GM23248 (cell line): ENCODE measurements at regions not wholly inside any gene's neighbourhood (a gene's known extent, or its start where the extent isn't known, plus 50 kb on each side); places are given as distances from the start of the nearest gene placed in this dataset.

Source experiments
- EZH2 ChIP-seq: fragments of 200-600 bp; sonication (generic); IDR thresholded peaks from 2 replicates; pipeline ENCODE4 v1.6.1; 2018; ENCODE audit warnings: antibody characterized with exemption, mild to moderate bottlenecking; ENCODE audit not compliant: insufficient read depth, poor library complexity, severe bottlenecking
- EZH2phosphoT487 ChIP-seq: fragments of 200-600 bp; sonication (generic); IDR thresholded peaks from 2 replicates; pipeline ENCODE4 v1.6.1; 2018; ENCODE audit warnings: antibody characterized with exemption, moderate library complexity, mild to moderate bottlenecking, low read depth; ENCODE audit not compliant: insufficient read depth

DNA sequence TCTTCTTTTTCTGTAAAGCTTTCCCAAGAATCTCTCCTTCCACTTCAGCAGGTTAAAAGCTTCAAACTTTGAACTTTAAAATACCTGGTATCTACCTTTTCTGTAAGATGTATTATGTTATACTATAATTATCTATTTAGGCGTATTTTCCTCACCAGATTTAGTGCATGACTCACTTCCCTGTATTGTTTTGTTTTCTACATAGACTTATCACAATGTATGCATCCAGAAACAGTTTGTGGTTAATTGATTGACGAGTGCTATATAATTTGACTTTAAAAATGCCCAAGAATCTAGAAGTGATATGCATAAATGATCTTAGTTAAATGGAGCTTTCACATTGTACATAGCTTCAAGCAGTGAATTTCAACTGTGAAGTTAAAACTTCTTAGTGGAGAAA, 473.9 kb upstream of the CDH2 start:
- no peak for TF ChIP-seq EZH2
- no peak for TF ChIP-seq EZH2phosphoT487
